Retinal pigment epithelial cell (primary cell): ENCODE measurements at regions not wholly inside any gene's neighbourhood (a gene's known extent, or its start where the extent isn't known, plus 50 kb on each side); places are given as distances from the start of the nearest gene placed in this dataset.

Experiments used
- DNase-seq: peaks from one replicate; pipeline ENCODE4 v3.0.0-alpha.2; 2010; ENCODE audit warnings: low read depth
- H3K4me3 ChIP-seq: 2 replicates; pipeline ENCODE4 v1.5.1; 2011; ENCODE audit warnings: mild to moderate bottlenecking, low read length, control low read depth, moderate library complexity
- CTCF ChIP-seq: conservative IDR thresholded peaks from 2 replicates; pipeline ENCODE4 v1.5.1; 2011; ENCODE audit warnings: low read depth, low read length, control low read depth, inconsistent platforms

GRCh38 chr11:80010536-80010935, 569.7 kb upstream of the TENM4 start:
- H3K4me3 ChIP-seq = no peak overlapping the region
- no peak for DNase-seq
- no peak for TF ChIP-seq CTCF

- no peak overlapping the region for H3K4me3 ChIP-seq
- DNase-seq = no peak
- no peak for TF ChIP-seq CTCF
These were observed 568.3 kb upstream of the TENM4 start for GRCh38 chr11:80009081-80009480.

GRCh38 chr11:80007616-80008015, 566.8 kb upstream of the TENM4 start:
- peak; percentile 34 for DNase-seq
- no peak for TF ChIP-seq CTCF
- no peak overlapping the region for H3K4me3 ChIP-seq

- TF ChIP-seq CTCF = no peak
- H3K4me3 ChIP-seq = no peak overlapping the region
These were observed 549.3 kb upstream of the TENM4 start for GRCh38 chr11:79990141-79990540.

GRCh38 chr11:79982185-79982584, 541.4 kb upstream of the TENM4 start:
- no peak overlapping the region for H3K4me3 ChIP-seq
- no peak for TF ChIP-seq CTCF
- DNase-seq = no peak

More at GRCh38 chr11:79990141-79990540, 549.3 kb upstream of the TENM4 start:
- no peak for DNase-seq

- no peak for TF ChIP-seq CTCF
- no peak overlapping the region for H3K4me3 ChIP-seq
- no peak for DNase-seq
These were observed 540.1 kb upstream of the TENM4 start for GRCh38 chr11:79980916-79981315.

- H3K4me3 ChIP-seq = no peak overlapping the region
- TF ChIP-seq CTCF = no peak
- DNase-seq = no peak
These were observed 533.1 kb upstream of the TENM4 start for GRCh38 chr11:79973721-79974617.
